ENCODE measurements at regions not wholly inside any gene's neighbourhood (a gene's known extent, or its start where the extent isn't known, plus 50 kb on each side); places are given as distances from the start of the nearest gene placed in this dataset.

DNA sequence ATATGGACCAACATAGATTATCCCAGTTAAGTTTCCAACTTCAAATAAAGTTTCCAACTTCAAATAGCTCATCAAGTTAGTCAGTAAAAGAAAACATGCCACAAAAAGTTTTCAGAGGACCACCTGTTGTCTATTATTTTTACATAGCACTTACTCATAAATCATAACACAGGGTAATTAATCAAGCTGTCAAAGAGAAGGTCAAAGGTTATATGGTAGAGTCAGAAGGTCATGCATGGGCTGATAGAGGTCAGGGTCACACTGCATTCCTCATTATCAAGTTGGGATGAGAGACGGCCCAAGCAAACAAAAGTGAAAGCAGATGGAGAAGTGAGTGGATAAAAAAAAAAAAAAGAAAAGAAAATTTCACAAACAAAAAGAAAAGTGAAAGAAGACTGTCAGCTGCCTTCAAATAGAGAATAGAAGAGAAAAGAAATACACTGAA is 145.5 kb upstream of the POU5F2 start:
- FAIRE-seq (no peak), DNase-seq (ENCODE audit: low read depth, low spot score) (no peak)
- no peaks in the 10 kb centered on the region for H3K9me1 ChIP-seq (ENCODE audit: control insufficient read depth, extremely low read depth, insufficient read depth, low read length)
- no peak overlapping the region for H3K27ac ChIP-seq (ENCODE audit: control insufficient read depth, insufficient read depth, low read length)
- H3K9me3 ChIP-seq (ENCODE audit: control insufficient read depth, low read depth, low read length), result no peaks in the 10 kb centered on the region
- H4K20me1 ChIP-seq (ENCODE audit: control insufficient read depth, extremely low read depth, insufficient read depth, low read length), result no peaks in the 10 kb centered on the region
- H3K4me3 ChIP-seq (ENCODE audit: control insufficient read depth in 2 of 3, extremely low read depth in 1 of 3, insufficient read depth in 2 of 3, low read depth in 1 of 3, low read length in 3 of 3), result no peak overlapping the region
- dilution Hi-C loops (cut with MboI; ENCODE audit: extremely low pct_ligation_motif_present, low sequenced_read_pairs), result no loop called here
- no peak for TF ChIP-seq EZH2 (IDR thresholded peaks at IDR 0.05; ENCODE audit: low read length)
- TF ChIP-seq, protein P1, sequence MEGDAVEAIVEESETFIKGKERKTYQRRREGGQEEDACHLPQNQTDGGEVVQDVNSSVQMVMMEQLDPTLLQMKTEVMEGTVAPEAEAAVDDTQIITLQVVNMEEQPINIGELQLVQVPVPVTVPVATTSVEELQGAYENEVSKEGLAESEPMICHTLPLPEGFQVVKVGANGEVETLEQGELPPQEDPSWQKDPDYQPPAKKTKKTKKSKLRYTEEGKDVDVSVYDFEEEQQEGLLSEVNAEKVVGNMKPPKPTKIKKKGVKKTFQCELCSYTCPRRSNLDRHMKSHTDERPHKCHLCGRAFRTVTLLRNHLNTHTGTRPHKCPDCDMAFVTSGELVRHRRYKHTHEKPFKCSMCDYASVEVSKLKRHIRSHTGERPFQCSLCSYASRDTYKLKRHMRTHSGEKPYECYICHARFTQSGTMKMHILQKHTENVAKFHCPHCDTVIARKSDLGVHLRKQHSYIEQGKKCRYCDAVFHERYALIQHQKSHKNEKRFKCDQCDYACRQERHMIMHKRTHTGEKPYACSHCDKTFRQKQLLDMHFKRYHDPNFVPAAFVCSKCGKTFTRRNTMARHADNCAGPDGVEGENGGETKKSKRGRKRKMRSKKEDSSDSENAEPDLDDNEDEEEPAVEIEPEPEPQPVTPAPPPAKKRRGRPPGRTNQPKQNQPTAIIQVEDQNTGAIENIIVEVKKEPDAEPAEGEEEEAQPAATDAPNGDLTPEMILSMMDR (optimal IDR thresholded peaks at IDR 0.05 in 1 of 3, IDR thresholded peaks at IDR 0.05 in 1 of 3, conservative IDR thresholded peaks at IDR 0.05 in 1 of 3; ENCODE audit: extremely low read depth in 1 of 3, insufficient read depth in 2 of 3, low read length in 3 of 3), result no peak
- no peaks in the 10 kb centered on the region for H3K79me2 ChIP-seq (ENCODE audit: control insufficient read depth, insufficient read depth, low read length)
- no peaks in the 10 kb centered on the region for H3K27me3 ChIP-seq (ENCODE audit: control insufficient read depth, extremely low read depth, insufficient read depth, low read length)
- H3K4me1 ChIP-seq (ENCODE audit: control insufficient read depth, extremely low read depth, insufficient read depth, low read length), result no peaks in the 10 kb centered on the region
- no peak overlapping the region for H2AFZ ChIP-seq (ENCODE audit: control insufficient read depth, low read length)
- H3K4me2 ChIP-seq (ENCODE audit: control insufficient read depth, extremely low read depth, insufficient read depth, low read depth, low read length), result no peak overlapping the region
- no peaks in the 10 kb centered on the region for H3K36me3 ChIP-seq (ENCODE audit: control insufficient read depth in 2 of 2, extremely low read depth in 1 of 2, insufficient read depth in 2 of 2, low read length in 2 of 2)
- no peak overlapping the region for H3K9ac ChIP-seq (ENCODE audit: control insufficient read depth, extremely low read depth, insufficient read depth, low read length)

DNA sequence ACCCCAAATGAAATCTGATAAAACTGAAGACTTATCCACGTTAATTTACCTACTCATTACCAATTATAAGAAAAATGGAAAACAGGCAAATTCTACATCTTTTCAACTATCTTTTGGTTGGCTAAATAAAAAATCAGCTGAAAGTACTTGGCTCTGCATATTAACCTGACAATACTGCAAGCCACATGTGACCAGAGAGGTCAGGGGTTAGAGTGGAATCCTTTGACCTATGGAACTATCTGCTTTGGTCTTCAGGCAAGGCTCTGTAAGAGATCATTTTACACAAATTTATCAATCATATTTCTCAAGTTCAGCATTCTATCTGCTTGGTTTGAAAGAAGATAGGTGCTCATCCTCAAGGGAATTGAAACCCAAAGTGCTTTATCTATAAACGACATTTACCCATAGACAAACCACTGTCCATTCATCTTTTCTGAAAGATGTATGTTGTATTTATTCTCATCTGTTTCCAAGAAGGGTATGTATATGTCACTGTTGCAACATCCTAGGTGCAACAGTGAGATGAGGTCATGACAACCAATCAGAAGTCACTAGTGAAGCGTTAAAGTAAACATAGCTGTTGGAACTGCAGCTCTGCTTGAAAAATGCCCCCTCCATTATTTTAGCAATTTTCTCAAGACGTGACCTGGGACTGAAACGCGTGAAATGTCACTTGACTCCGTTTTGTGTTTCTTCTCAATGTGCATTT is 144.9 kb upstream of the POU5F2 start:
- H3K4me1 ChIP-seq (ENCODE audit: control insufficient read depth, extremely low read depth, insufficient read depth, low read length), result no peaks in the 10 kb centered on the region
- H3K4me3 ChIP-seq (ENCODE audit: control insufficient read depth in 2 of 3, extremely low read depth in 1 of 3, insufficient read depth in 2 of 3, low read depth in 1 of 3, low read length in 3 of 3), result no peak overlapping the region
- H3K79me2 ChIP-seq (ENCODE audit: control insufficient read depth, insufficient read depth, low read length), result no peaks in the 10 kb centered on the region
- no peak overlapping the region for H2AFZ ChIP-seq (ENCODE audit: control insufficient read depth, low read length)
- H3K4me2 ChIP-seq (ENCODE audit: control insufficient read depth, extremely low read depth, insufficient read depth, low read depth, low read length), result no peak overlapping the region
- TF ChIP-seq EZH2 (IDR thresholded peaks at IDR 0.05; ENCODE audit: low read length), result no peak
- TF ChIP-seq, protein P1 (optimal IDR thresholded peaks at IDR 0.05 in 1 of 3, IDR thresholded peaks at IDR 0.05 in 1 of 3, conservative IDR thresholded peaks at IDR 0.05 in 1 of 3; ENCODE audit: extremely low read depth in 1 of 3, insufficient read depth in 2 of 3, low read length in 3 of 3), result no peak
- no peak overlapping the region for H3K27ac ChIP-seq (ENCODE audit: control insufficient read depth, insufficient read depth, low read length)
- dilution Hi-C loops (cut with MboI; ENCODE audit: extremely low pct_ligation_motif_present, low sequenced_read_pairs), result no loop called here
- no peak overlapping the region for H3K9ac ChIP-seq (ENCODE audit: control insufficient read depth, extremely low read depth, insufficient read depth, low read length)
- no peak for DNase-seq (ENCODE audit: low read depth, low spot score)
- no peaks in the 10 kb centered on the region for H3K36me3 ChIP-seq (ENCODE audit: control insufficient read depth in 2 of 2, extremely low read depth in 1 of 2, insufficient read depth in 2 of 2, low read length in 2 of 2)
- no peaks in the 10 kb centered on the region for H3K27me3 ChIP-seq (ENCODE audit: control insufficient read depth, extremely low read depth, insufficient read depth, low read length)
- H3K9me1 ChIP-seq (ENCODE audit: control insufficient read depth, extremely low read depth, insufficient read depth, low read length), result no peaks in the 10 kb centered on the region
- no peak for FAIRE-seq
- H3K9me3 ChIP-seq (ENCODE audit: control insufficient read depth, low read depth, low read length), result no peaks in the 10 kb centered on the region
- H4K20me1 ChIP-seq (ENCODE audit: control insufficient read depth, extremely low read depth, insufficient read depth, low read length), result no peaks in the 10 kb centered on the region

All from keratinocyte (primary cell).